Esophagus muscularis mucosa (tissue), 3 donors: ENCODE measurements at regions not wholly inside any gene's neighbourhood (a gene's known extent, or its start where the extent isn't known, plus 50 kb on each side); places are given as distances from the start of the nearest gene placed in this dataset.

ENCODE experiments used
- POLR2A ChIP-seq: fragments of 450-650 bp; IDR thresholded peaks from one replicate; pipeline ENCODE4 v1.6.1; 2017; ENCODE audit warnings: antibody characterized with exemption, moderate library complexity, mild to moderate bottlenecking, low read depth
- POLR2AphosphoS5 ChIP-seq, 2 donors: sonication (generic); formaldehyde crosslinking; IDR thresholded peaks; one replicate each; pipeline ENCODE4 v1.6.1; 2017; ENCODE audit warnings: antibody characterized with exemption in 2 of 2
- TF ChIP-seq, protein P1 (sequence below), 3 experiments: fragments of 200-600 bp in 2 of 3; fragments of 450-650 bp in 1 of 3; sonication (generic) in 2 of 3; IDR thresholded peaks; one replicate each; pipeline ENCODE4 v1.5.1; 2017 to 2019; ENCODE audit warnings: antibody characterized with exemption in 3 of 3, mild to moderate bottlenecking in 2 of 3, moderate library complexity in 1 of 3

DNA sequence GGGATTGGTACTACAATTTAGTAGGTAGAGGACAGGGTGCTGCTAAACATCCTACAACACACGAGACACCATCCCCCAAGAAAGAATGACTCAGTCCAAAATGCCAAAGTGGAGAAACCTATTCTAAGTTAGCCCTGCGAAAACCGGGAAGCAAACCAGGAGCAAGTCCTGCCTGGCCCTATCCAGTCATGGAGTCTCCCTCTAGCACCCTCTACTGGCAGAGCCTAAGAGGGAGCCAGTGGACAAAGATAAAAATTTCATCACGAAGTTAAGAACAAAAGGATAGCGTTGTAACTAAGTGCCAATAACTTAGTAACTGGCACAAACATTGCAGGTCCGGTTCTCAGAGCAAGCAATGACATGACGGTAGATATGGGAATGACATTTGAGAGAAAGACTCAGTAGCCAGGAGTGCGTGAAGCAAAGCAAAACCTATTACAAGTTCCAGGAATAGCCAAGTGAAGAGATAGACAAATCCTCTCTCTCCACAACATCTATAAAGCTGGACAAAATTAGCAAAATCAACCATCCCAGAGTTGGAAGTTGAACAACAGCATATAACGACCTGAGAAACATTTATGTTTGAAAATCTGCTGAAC lies 383.5 kb downstream of the OMA1 start:
- TF ChIP-seq, protein P1, sequence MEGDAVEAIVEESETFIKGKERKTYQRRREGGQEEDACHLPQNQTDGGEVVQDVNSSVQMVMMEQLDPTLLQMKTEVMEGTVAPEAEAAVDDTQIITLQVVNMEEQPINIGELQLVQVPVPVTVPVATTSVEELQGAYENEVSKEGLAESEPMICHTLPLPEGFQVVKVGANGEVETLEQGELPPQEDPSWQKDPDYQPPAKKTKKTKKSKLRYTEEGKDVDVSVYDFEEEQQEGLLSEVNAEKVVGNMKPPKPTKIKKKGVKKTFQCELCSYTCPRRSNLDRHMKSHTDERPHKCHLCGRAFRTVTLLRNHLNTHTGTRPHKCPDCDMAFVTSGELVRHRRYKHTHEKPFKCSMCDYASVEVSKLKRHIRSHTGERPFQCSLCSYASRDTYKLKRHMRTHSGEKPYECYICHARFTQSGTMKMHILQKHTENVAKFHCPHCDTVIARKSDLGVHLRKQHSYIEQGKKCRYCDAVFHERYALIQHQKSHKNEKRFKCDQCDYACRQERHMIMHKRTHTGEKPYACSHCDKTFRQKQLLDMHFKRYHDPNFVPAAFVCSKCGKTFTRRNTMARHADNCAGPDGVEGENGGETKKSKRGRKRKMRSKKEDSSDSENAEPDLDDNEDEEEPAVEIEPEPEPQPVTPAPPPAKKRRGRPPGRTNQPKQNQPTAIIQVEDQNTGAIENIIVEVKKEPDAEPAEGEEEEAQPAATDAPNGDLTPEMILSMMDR (IDR thresholded peaks at IDR 0.05): peak; percentile 70 to 87 (median 80)
- TF ChIP-seq POLR2A (no peak), POLR2AphosphoS5 (IDR thresholded peaks at IDR 0.05) (no peak)
